Stomach smooth muscle (tissue), 2 donors: ENCODE measurements at regions not wholly inside any gene's neighbourhood (a gene's known extent, or its start where the extent isn't known, plus 50 kb on each side); places are given as distances from the start of the nearest gene placed in this dataset.

Experiments
- H3K27ac ChIP-seq: one replicate; pipeline ENCODE4 v1.7.0; 2013; ENCODE audit warnings: mild to moderate bottlenecking, low read length, inconsistent platforms
- H3K27me3 ChIP-seq, 2 donors: one replicate each; pipeline ENCODE4 v1.7.0; 2013; ENCODE audit warnings: low read length in 2 of 2; ENCODE audit not compliant: insufficient read depth in 2 of 2, control insufficient read depth in 1 of 2
- H3K36me3 ChIP-seq, 2 donors: one replicate each; pipeline ENCODE4 v1.7.0; 2013; ENCODE audit warnings: low read length in 2 of 2; ENCODE audit not compliant: control insufficient read depth in 2 of 2, insufficient read depth in 2 of 2
- H3K4me1 ChIP-seq: one replicate; pipeline ENCODE4 v1.7.0; 2013; ENCODE audit warnings: low read length; ENCODE audit not compliant: control insufficient read depth, insufficient read depth
- H3K4me3 ChIP-seq, 2 donors: one replicate each; pipeline ENCODE4 v1.7.0; 2013; ENCODE audit warnings: low read length in 2 of 2
- H3K9ac ChIP-seq, 2 donors: one replicate each; pipeline ENCODE4 v1.7.0; 2013; ENCODE audit warnings: low read length in 2 of 2, mild to moderate bottlenecking in 1 of 2
- H3K9me3 ChIP-seq, 2 donors: one replicate each; pipeline ENCODE4 v1.7.0; 2013; ENCODE audit warnings: low read length in 2 of 2; ENCODE audit not compliant: control insufficient read depth in 2 of 2
- donor health status: healthy.
- donor health status: Pancreatic carcinoma.

DNA sequence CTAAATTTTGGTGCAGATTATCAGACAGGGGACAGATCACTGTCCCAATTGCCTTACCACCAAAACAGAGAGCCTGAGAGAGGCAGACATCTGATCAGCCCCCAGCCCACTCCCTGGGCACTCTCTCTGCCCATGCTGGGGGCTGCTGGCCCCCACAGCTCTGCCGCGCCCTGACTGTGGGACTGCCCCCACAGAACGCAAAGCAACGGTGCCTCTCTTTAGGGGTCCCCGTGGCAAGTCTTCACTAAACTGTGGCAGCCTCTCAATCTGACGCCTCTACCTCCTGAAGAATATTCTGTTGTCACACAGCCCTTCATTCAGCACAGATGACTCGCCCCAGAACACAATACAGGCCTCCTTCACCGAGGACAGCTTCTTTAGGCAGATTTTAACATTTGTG lies 197.4 kb downstream of the ERCC6L2 start:
- H3K4me1 ChIP-seq: peaks cover 3% of the 10 kb centered on the region
- H3K4me3 ChIP-seq: no peak overlapping the region
- H3K36me3 ChIP-seq: no peaks in the 10 kb centered on the region
- H3K9ac ChIP-seq: no peak overlapping the region
- H3K27me3 ChIP-seq: no peaks in the 10 kb centered on the region
- no peak overlapping the region for H3K27ac ChIP-seq
- H3K9me3 ChIP-seq: no peaks in the 10 kb centered on the region

GRCh38 chr9:96071815-96072124 lies 196.3 kb downstream of the ERCC6L2 start:
- Histone ChIP-seq H3K27me3 (no peaks in the 10 kb centered on the region), H3K36me3 (no peaks in the 10 kb centered on the region), H3K4me1 (peaks cover 3% of the 10 kb centered on the region), H3K9me3 (no peaks in the 10 kb centered on the region), H3K27ac (no peak overlapping the region), H3K9ac (no peak overlapping the region), H3K4me3 (no peak overlapping the region)

- no peaks in the 10 kb centered on the region for H3K27me3 ChIP-seq
- H3K9ac ChIP-seq: no peak overlapping the region
- peaks cover 3% of the 10 kb centered on the region for H3K4me1 ChIP-seq
- no peaks in the 10 kb centered on the region for H3K36me3 ChIP-seq
- no peak overlapping the region for H3K27ac ChIP-seq
- no peaks in the 10 kb centered on the region for H3K9me3 ChIP-seq
- H3K4me3 ChIP-seq: no peak overlapping the region
Observed at GRCh38 chr9:96071076-96071814, 195.8 kb downstream of the ERCC6L2 start.

DNA sequence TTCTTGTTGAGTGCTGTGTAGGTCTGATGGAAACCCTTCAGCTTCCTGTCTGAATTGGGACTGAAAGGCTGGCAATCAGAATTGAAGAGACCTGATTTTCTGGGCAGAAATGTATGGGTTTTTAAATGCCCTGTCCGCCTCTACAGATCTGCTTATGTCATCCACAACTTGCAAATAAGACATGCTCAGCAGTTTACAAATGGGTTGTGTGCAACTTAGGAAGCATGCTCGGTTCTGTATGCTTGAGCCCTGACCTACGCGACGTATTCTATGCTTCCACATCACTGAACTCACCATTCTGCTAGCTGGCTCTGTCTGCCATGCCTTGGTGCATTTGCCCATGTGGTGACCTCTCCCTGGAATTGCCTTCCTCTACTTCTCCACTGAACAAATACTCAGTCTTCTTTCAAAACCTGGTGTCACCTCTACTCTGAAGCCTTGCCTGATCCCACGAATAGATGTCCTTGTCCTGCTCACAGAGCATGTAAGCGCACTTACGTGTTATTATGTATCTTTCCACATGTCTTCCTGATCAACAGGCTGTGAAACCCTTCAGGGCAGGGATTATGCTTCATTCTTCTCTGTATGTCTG lies 194.2 kb downstream of the ERCC6L2 start:
- Histone ChIP-seq H3K27me3 (no peaks in the 10 kb centered on the region), H3K9ac (no peak overlapping the region), H3K27ac (no peak overlapping the region)

DNA sequence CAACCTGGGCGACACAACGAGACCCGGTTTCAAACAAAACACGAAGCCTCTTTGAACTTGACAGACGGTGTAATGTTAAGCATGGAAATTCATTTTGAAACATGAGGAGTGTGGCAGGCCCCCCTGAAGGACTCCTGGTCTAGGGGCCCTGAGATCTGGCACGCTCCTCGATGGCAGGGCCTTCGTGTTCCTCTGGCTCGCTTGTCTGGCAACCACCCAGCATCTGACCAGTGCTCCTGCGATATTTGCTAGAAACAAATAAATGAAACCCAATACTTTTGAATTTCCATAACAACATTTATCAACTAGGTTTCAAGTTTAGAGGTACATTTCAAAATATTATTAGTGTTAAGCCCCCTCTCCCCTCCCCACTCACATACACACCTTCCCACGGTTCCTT lies 193.0 kb downstream of the ERCC6L2 start:
- H3K27ac ChIP-seq: no peak overlapping the region
- no peak overlapping the region for H3K9ac ChIP-seq
- H3K36me3 ChIP-seq: no peaks in the 10 kb centered on the region
- H3K4me1 ChIP-seq: peaks cover 3% of the 10 kb centered on the region
- H3K9me3 ChIP-seq: no peaks in the 10 kb centered on the region
- no peak overlapping the region for H3K4me3 ChIP-seq
- H3K27me3 ChIP-seq: no peaks in the 10 kb centered on the region

More for the DNA sequence above, 194.2 kb downstream of the ERCC6L2 start:
- no peaks in the 10 kb centered on the region for H3K9me3 ChIP-seq
- H3K36me3 ChIP-seq: no peaks in the 10 kb centered on the region
- peaks cover 3% of the 10 kb centered on the region for H3K4me1 ChIP-seq
- no peak overlapping the region for H3K4me3 ChIP-seq

DNA sequence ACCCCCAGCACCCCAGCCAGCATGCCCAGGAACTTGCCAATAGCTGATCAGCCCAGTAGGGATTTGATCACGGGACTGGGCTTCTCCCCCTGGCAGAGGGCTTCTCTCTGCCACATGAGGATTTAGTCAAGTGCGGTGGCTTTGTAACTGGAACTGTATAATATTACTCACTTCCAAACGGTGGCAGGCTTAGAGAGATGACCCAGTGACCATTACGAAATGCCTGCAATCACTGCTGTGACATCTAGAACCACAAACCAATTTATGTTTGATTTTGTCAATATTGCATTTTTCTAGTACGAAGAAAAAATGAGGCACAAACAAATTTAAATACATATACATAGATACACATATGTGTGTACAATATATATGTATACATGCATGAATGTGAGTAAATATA lies 192.1 kb downstream of the ERCC6L2 start:
- no peak overlapping the region for H3K4me3 ChIP-seq
- H3K9me3 ChIP-seq: no peaks in the 10 kb centered on the region
- no peaks in the 10 kb centered on the region for H3K27me3 ChIP-seq
- H3K4me1 ChIP-seq: peaks cover 3% of the 10 kb centered on the region
- no peaks in the 10 kb centered on the region for H3K36me3 ChIP-seq
- no peak overlapping the region for H3K27ac ChIP-seq
- H3K9ac ChIP-seq: no peak overlapping the region

- Histone ChIP-seq H3K36me3 (no peaks in the 10 kb centered on the region), H3K27ac (no peak overlapping the region), H3K9me3 (no peaks in the 10 kb centered on the region), H3K9ac (no peak overlapping the region), H3K27me3 (no peaks in the 10 kb centered on the region), H3K4me3 (no peak overlapping the region), H3K4me1 (peaks cover 3% of the 10 kb centered on the region)
Observed at GRCh38 chr9:96067004-96067403, 191.5 kb downstream of the ERCC6L2 start.

GRCh38 chr9:96065482-96066251 lies 190.2 kb downstream of the ERCC6L2 start:
- no peaks in the 10 kb centered on the region for H3K9me3 ChIP-seq
- H3K27ac ChIP-seq: no peak overlapping the region
- H3K4me1 ChIP-seq: peaks cover 9% of the 10 kb centered on the region
- no peaks in the 10 kb centered on the region for H3K27me3 ChIP-seq
- H3K36me3 ChIP-seq: no peaks in the 10 kb centered on the region
- H3K9ac ChIP-seq: no peak overlapping the region
- no peak overlapping the region for H3K4me3 ChIP-seq

DNA sequence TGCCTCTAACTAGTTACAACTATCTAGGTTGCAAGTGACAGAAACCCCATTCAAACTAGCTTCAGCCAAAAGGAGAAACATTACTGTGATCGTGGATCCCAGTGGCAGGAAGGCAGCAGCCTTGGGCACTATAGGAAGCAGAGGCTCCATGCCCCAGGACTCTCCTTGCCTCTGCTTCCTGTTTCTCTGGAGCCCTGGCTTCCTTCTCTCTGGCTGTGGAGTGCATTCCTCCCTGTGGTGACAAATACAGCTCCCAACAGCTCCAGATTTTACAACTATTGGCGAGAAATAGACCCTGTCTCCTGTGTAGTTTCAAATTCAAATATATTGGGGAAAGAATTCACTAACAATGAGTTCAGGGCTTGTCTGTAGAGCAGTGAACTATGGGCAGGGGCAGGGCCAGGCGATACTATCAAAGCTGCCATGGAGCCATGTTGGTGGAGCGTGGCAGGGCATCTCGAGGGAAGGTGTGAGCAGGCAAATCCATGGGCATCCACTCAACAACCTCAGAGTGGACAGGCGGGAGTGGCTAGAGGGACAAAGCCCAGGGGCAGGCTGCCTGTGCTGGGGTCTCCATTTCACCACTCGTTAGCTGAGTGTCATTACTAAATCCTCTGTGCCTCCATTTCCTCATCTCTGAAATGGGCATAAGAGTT lies 189.5 kb downstream of the ERCC6L2 start:
- H3K27ac ChIP-seq: no peak overlapping the region
- no peak overlapping the region for H3K9ac ChIP-seq
- H3K4me1 ChIP-seq: peaks cover 9% of the 10 kb centered on the region
- no peaks in the 10 kb centered on the region for H3K36me3 ChIP-seq
- no peaks in the 10 kb centered on the region for H3K27me3 ChIP-seq
- H3K4me3 ChIP-seq: no peak overlapping the region
- H3K9me3 ChIP-seq: no peaks in the 10 kb centered on the region

GRCh38 chr9:96062854-96063253 lies 187.4 kb downstream of the ERCC6L2 start:
- no peaks in the 10 kb centered on the region for H3K36me3 ChIP-seq
- H3K9me3 ChIP-seq: no peaks in the 10 kb centered on the region
- no peaks in the 10 kb centered on the region for H3K27me3 ChIP-seq
- H3K4me1 ChIP-seq: peaks cover 6% of the 10 kb centered on the region
- H3K27ac ChIP-seq: no peak overlapping the region
- no peak overlapping the region for H3K9ac ChIP-seq
- no peak overlapping the region for H3K4me3 ChIP-seq
